ENCODE measurements at regions not wholly inside any gene's neighbourhood (a gene's known extent, or its start where the extent isn't known, plus 50 kb on each side); places are given as distances from the start of the nearest gene placed in this dataset.
A peak's percentile ranks its signal among the peaks of the same experiment; 100 is the strongest.

- no peaks in the 10 kb centered on the region for H3K9me3 ChIP-seq
- no peak for TF ChIP-seq CTCF (IDR thresholded peaks at IDR 0.05)
- TF ChIP-seq POLR2AphosphoS5 (IDR thresholded peaks at IDR 0.05) = no peak
- TF ChIP-seq POLR2A (IDR thresholded peaks at IDR 0.05) = no peak
- H3K4me3 ChIP-seq = no peak overlapping the region
- no peaks in the 10 kb centered on the region for H3K36me3 ChIP-seq
- WGBS, 5 donors = 66 to 85% (median 83%) methylated on average over 1 to 2 of the region's 2 CpGs
- H3K27ac ChIP-seq = no peak overlapping the region
- DNase-seq = peak in 1 of 2 donors; percentile 71
- intact Hi-C loops (cut with DNase I; ENCODE audit: low total_unique reads) = no loop called here
- H3K27me3 ChIP-seq = no peaks in the 10 kb centered on the region
- H3K4me1 ChIP-seq = peaks cover 0 to 10% (median 4%) of the 10 kb centered on the region in 4 donors
Measured at GRCh38 chr14:65214741-65215140, 112.4 kb upstream of the MAX start.

DNA sequence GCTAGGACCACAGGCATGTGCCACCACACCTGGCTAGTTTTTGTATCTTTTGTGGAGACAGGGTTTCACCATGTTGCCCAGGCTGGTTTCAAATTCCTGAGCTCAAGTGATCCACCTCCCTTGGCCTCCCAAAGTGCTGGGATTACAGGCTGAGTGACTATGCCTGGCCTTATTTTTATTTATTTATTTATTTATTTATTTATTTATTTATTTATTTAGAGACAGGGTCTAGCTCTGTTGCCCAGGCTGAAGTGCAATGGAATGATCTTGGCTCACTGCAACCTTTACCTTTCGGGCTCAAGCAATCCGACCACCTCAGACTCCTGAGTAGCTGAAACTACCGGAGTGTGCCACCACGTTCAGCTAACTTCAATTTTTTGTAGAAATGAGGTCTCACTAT, 117.0 kb upstream of the MAX start:
- no peak for DNase-seq
- H3K36me3 ChIP-seq = no peaks in the 10 kb centered on the region
- no peak overlapping the region for H3K4me3 ChIP-seq
- intact Hi-C loops (cut with DNase I; ENCODE audit: low total_unique reads) = no loop called here
- no peak for TF ChIP-seq EP300 (IDR thresholded peaks at IDR 0.05)
- TF ChIP-seq CTCF (IDR thresholded peaks at IDR 0.05) = no peak
- TF ChIP-seq POLR2AphosphoS5 (IDR thresholded peaks at IDR 0.05) = no peak
- no peak for TF ChIP-seq POLR2A (IDR thresholded peaks at IDR 0.05)
- no peak overlapping the region for H3K27ac ChIP-seq
- peaks cover 2 to 30% (median 11%) of the 10 kb centered on the region in 4 donors for H3K4me1 ChIP-seq
- 95 to 99% (median 96%) methylated on average over 4 of the region's 4 CpGs for WGBS, 5 donors
- no peaks in the 10 kb centered on the region for H3K27me3 ChIP-seq
- no peaks in the 10 kb centered on the region for H3K9me3 ChIP-seq

DNA sequence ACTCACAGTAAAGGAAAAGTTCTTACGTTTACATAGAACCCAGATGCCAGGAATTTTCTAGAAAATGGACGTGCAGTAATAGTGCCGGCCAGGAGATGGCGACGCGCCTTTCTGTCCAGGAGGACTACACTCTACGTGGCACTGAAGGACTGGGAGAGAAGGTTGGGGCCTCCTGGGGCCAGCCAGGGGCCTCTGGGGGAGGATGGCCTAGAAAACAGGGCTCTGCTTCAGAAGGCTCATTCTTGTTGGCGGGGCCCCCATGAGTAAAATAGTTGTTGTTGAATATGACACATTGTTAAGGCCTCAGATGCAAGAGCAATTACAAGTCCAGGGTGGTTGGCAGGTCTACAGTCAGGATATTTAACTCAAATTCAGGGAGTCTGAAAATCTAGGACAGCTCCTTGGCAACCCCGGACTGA, 120.1 kb upstream of the MAX start:
- TF ChIP-seq CTCF (IDR thresholded peaks at IDR 0.05) (peak in 5 of 7 experiments; percentile 28 to 80 (median 69)), EP300 (IDR thresholded peaks at IDR 0.05) (no peak), POLR2AphosphoS5 (IDR thresholded peaks at IDR 0.05) (peak in 1 of 3 donors; percentile 25)
- Histone ChIP-seq H3K4me3 (no peak overlapping the region), H3K9me3 (no peaks in the 10 kb centered on the region), H3K4me1 (peaks cover 27 to 44% (median 40%) of the 10 kb centered on the region in 4 donors), H3K27me3 (no peaks in the 10 kb centered on the region), H3K36me3 (no peaks in the 10 kb centered on the region), H3K27ac (peak overlapping the region in 3 of 5 donors; percentile 3 to 53 (median 30))
- 40 to 47% (median 46%) methylated on average over 9 of the region's 9 CpGs for WGBS, 5 donors
- intact Hi-C loops (cut with DNase I; ENCODE audit: low total_unique reads) = no loop called here
- DNase-seq = peak; percentile 54 to 73

GRCh38 chr14:65223636-65224035, 121.3 kb upstream of the MAX start:
- intact Hi-C loops (cut with DNase I; ENCODE audit: low total_unique reads) = no loop called here
- no peak overlapping the region for H3K4me3 ChIP-seq
- TF ChIP-seq POLR2AphosphoS5 (IDR thresholded peaks at IDR 0.05) = no peak
- TF ChIP-seq POLR2A (IDR thresholded peaks at IDR 0.05) = no peak
- TF ChIP-seq CTCF (IDR thresholded peaks at IDR 0.05) = no peak
- TF ChIP-seq EP300 (IDR thresholded peaks at IDR 0.05) = no peak
- no peaks in the 10 kb centered on the region for H3K9me3 ChIP-seq
- H3K4me1 ChIP-seq = peaks cover 29 to 53% (median 52%) of the 10 kb centered on the region in 4 donors
- 92 to 98% (median 97%) methylated on average over 5 of the region's 5 CpGs for WGBS, 5 donors
- H3K27me3 ChIP-seq = no peaks in the 10 kb centered on the region
- H3K27ac ChIP-seq = peak overlapping the region in 2 of 5 donors; percentile 86 to 90
- no peak for DNase-seq
- no peaks in the 10 kb centered on the region for H3K36me3 ChIP-seq
